HT-29 (cell line): ENCODE measurements at regions not wholly inside any gene's neighbourhood (a gene's known extent, or its start where the extent isn't known, plus 50 kb on each side); places are given as distances from the start of the nearest gene placed in this dataset.

Experiments
- DNase-seq: peaks from one replicate; pipeline ENCODE4 v3.0.0-alpha.2; 2015; ENCODE audit warnings: low spot score

- DNase-seq: no peak
Observed at GRCh38 chr10:129390726-129391125, 76.3 kb upstream of the MGMT start.

GRCh38 chr10:129391464-129391863 lies 75.6 kb upstream of the MGMT start:
- no peak for DNase-seq

- DNase-seq: no peak
Observed at GRCh38 chr10:129392855-129393254, 74.2 kb upstream of the MGMT start.

GRCh38 chr10:129393812-129394211 lies 73.2 kb upstream of the MGMT start:
- no peak for DNase-seq

- no peak for DNase-seq
Observed at GRCh38 chr10:129394518-129395328, 72.3 kb upstream of the MGMT start.

GRCh38 chr10:129396021-129396722 lies 70.9 kb upstream of the MGMT start:
- no peak for DNase-seq

- no peak for DNase-seq
Observed at GRCh38 chr10:129397198-129397974, 69.7 kb upstream of the MGMT start.

GRCh38 chr10:129398711-129399141 lies 68.3 kb upstream of the MGMT start:
- DNase-seq: no peak

GRCh38 chr10:129400426-129400825 lies 66.6 kb upstream of the MGMT start:
- no peak for DNase-seq

- DNase-seq: no peak
Observed at GRCh38 chr10:129402459-129402858, 64.6 kb upstream of the MGMT start.

GRCh38 chr10:129404091-129404490 lies 63.0 kb upstream of the MGMT start:
- DNase-seq: no peak

- DNase-seq: no peak
Observed at GRCh38 chr10:129405389-129405788, 61.7 kb upstream of the MGMT start.

GRCh38 chr10:129410688-129411392 lies 56.2 kb upstream of the MGMT start:
- DNase-seq: no peak

GRCh38 chr10:129411393-129411705 lies 55.7 kb upstream of the MGMT start:
- DNase-seq: no peak

- no peak for DNase-seq
Observed at GRCh38 chr10:129411772-129412171, 55.3 kb upstream of the MGMT start.

- no peak for DNase-seq
Observed at GRCh38 chr10:129413024-129413423, 54.0 kb upstream of the MGMT start.

GRCh38 chr10:129415215-129416140 lies 51.6 kb upstream of the MGMT start:
- DNase-seq: no peak

- no peak for DNase-seq
Observed at GRCh38 chr10:129416155-129416554, 50.9 kb upstream of the MGMT start.

GRCh38 chr10:129416956-129417765 lies 49.9 kb upstream of the MGMT start:
- no peak for DNase-seq
